ENCODE measurements at regions not wholly inside any gene's neighbourhood (a gene's known extent, or its start where the extent isn't known, plus 50 kb on each side); places are given as distances from the start of the nearest gene placed in this dataset.

- intact Hi-C loops (cut with micrococcal nuclease) = no loop called here
Observed at GRCh38 chr6:100268326-100268725, 196.4 kb downstream of the SIM1 start.

- intact Hi-C loops (cut with micrococcal nuclease) = no loop called here
Observed at GRCh38 chr6:100267721-100268123, 197.0 kb downstream of the SIM1 start.

- intact Hi-C loops (cut with micrococcal nuclease) = no loop called here
Observed at GRCh38 chr6:100266494-100267401, 198.0 kb downstream of the SIM1 start.

- intact Hi-C loops (cut with micrococcal nuclease) = no loop called here
Observed at GRCh38 chr6:100262086-100262485, 202.6 kb downstream of the SIM1 start.

- intact Hi-C loops (cut with micrococcal nuclease) = no loop called here
Observed at GRCh38 chr6:100261486-100261885, 203.2 kb downstream of the SIM1 start.

- intact Hi-C loops (cut with micrococcal nuclease) = no loop called here
Observed at GRCh38 chr6:100260584-100260983, 204.1 kb downstream of the SIM1 start.

- intact Hi-C loops (cut with micrococcal nuclease) = loop anchor here (10.0 kb wide), 1 partner anchor 215 kb away; no protein-coding TSS in a partner anchor
Observed at GRCh38 chr6:100259865-100260264, 204.9 kb downstream of the SIM1 start.

GRCh38 chr6:100258752-100259151 lies 206.0 kb downstream of the SIM1 start:
- intact Hi-C loops (cut with micrococcal nuclease) = loop anchor here (10.0 kb wide), 1 partner anchor 216 kb away; no protein-coding TSS in a partner anchor

- intact Hi-C loops (cut with micrococcal nuclease) = loop anchor here (10.0 kb wide), 1 partner anchor 217 kb away; no protein-coding TSS in a partner anchor
Observed at GRCh38 chr6:100257793-100258395, 206.8 kb downstream of the SIM1 start.

- intact Hi-C loops (cut with micrococcal nuclease) = loop anchor here (10.0 kb wide), 1 partner anchor 219 kb away; no protein-coding TSS in a partner anchor
Observed at GRCh38 chr6:100255701-100256100, 209.0 kb downstream of the SIM1 start.

- intact Hi-C loops (cut with micrococcal nuclease) = loop anchor here (1.0 kb wide), 1 partner anchor 24 kb away; no protein-coding TSS in a partner anchor
Observed at GRCh38 chr6:100247123-100247522, 217.6 kb downstream of the SIM1 start.

GRCh38 chr6:100246206-100246605 lies 218.5 kb downstream of the SIM1 start:
- intact Hi-C loops (cut with micrococcal nuclease) = no loop called here

- intact Hi-C loops (cut with micrococcal nuclease) = no loop called here
Observed at GRCh38 chr6:100240798-100241197, 223.9 kb downstream of the SIM1 start.

- intact Hi-C loops (cut with micrococcal nuclease) = no loop called here
Observed at GRCh38 chr6:100237821-100238220, 226.9 kb downstream of the SIM1 start.

GRCh38 chr6:100236389-100236788 lies 228.3 kb downstream of the SIM1 start:
- intact Hi-C loops (cut with micrococcal nuclease) = no loop called here

GRCh38 chr6:100235631-100236030 lies 229.1 kb downstream of the SIM1 start:
- intact Hi-C loops (cut with micrococcal nuclease) = no loop called here

- intact Hi-C loops (cut with micrococcal nuclease) = no loop called here
Observed at GRCh38 chr6:100234625-100235024, 230.1 kb downstream of the SIM1 start.

- intact Hi-C loops (cut with micrococcal nuclease) = no loop called here
Observed at GRCh38 chr6:100232781-100233573, 231.7 kb downstream of the SIM1 start.

- intact Hi-C loops (cut with micrococcal nuclease) = loop anchor here (2.0 kb wide), 1 partner anchor 108 kb away; no protein-coding TSS in a partner anchor
Observed at GRCh38 chr6:100230953-100231316, 233.8 kb downstream of the SIM1 start.

- intact Hi-C loops (cut with micrococcal nuclease) = loop anchor here (2.0 kb wide), 1 partner anchor 108 kb away; no protein-coding TSS in a partner anchor
Observed at GRCh38 chr6:100230115-100230952, 234.4 kb downstream of the SIM1 start.
